ENCODE measurements at regions not wholly inside any gene's neighbourhood (a gene's known extent, or its start where the extent isn't known, plus 50 kb on each side); places are given as distances from the start of the nearest gene placed in this dataset.

- H3K9me3 Mint-ChIP-seq (ENCODE audit: insufficient read depth), result no peaks in the 10 kb centered on the region
- intact Hi-C loops (cut with micrococcal nuclease), result no loop called here
- TF ChIP-seq EZH2 (IDR thresholded peaks at IDR 0.05; ENCODE audit: borderline replicate concordance, insufficient read depth, low read depth, low read length, poor library complexity, severe bottlenecking) (no peak), CTCF (IDR thresholded peaks at IDR 0.05) (no peak)
- H3K4me2 ChIP-seq (replicated peaks; ENCODE audit: low read depth, low read length, poor library complexity, severe bottlenecking), result no peak overlapping the region
- H3K4me1 ChIP-seq (ENCODE audit: control insufficient read depth in 2 of 2, insufficient read depth in 2 of 2, low read length in 2 of 2), result no peaks in the 10 kb centered on the region
- POLR2A ChIA-PET, result no interaction called here
- H3K27ac ChIP-seq (ENCODE audit: low read length in 2 of 2), result no peak overlapping the region
- no peak overlapping the region for H3K4me3 ChIP-seq (ENCODE audit: control extremely low read depth in 1 of 5, extremely low read depth in 1 of 5, insufficient read depth in 1 of 5, low read depth in 2 of 5, low read length in 4 of 5)
- 87% methylated on average over 3 of the region's 4 CpGs for WGBS (ENCODE audit: insufficient coverage)
- H3K27me3 Mint-ChIP-seq, result no peaks in the 10 kb centered on the region
- H3K9me3 ChIP-seq (ENCODE audit: control extremely low read depth in 1 of 3, control insufficient read depth in 2 of 3, insufficient read depth in 1 of 3, low read length in 2 of 3), result no peaks in the 10 kb centered on the region
- no peak overlapping the region for H3K27ac Mint-ChIP-seq
- no peak overlapping the region for H3K4me3 Mint-ChIP-seq
- H3K79me2 ChIP-seq (ENCODE audit: control insufficient read depth, insufficient read depth, low read length), result no peaks in the 10 kb centered on the region
- no peaks in the 10 kb centered on the region for H4K20me1 ChIP-seq (ENCODE audit: control insufficient read depth, insufficient read depth, low read length, poor library complexity, severe bottlenecking)
- no peaks in the 10 kb centered on the region for H3K27me3 ChIP-seq (replicated peaks in 1 of 4; ENCODE audit: control extremely low read depth in 1 of 4, control insufficient read depth in 3 of 4, insufficient read depth in 4 of 4, low read length in 3 of 4)
- H2AFZ ChIP-seq (ENCODE audit: insufficient read depth, low read depth, low read length, poor library complexity, severe bottlenecking), result no peak overlapping the region
- no peak for DNase-seq
- ATAC-seq (ENCODE audit: low read depth), result no peak
- no peaks in the 10 kb centered on the region for H3K36me3 ChIP-seq (replicated peaks in 1 of 2; ENCODE audit: control extremely low read depth in 1 of 2, control insufficient read depth in 1 of 2, extremely low read depth in 1 of 2, insufficient read depth in 2 of 2, low read length in 1 of 2)
- CTCF ChIA-PET, result no interaction called here
- H3K4me1 Mint-ChIP-seq, result peaks cover 2% of the 10 kb centered on the region
- H3K9ac ChIP-seq (ENCODE audit: low read length), result no peak overlapping the region
Measured at GRCh38 chr9:4423207-4423610, 67.1 kb upstream of the SLC1A1 start.

GRCh38 chr9:4422495-4422894 is 67.8 kb upstream of the SLC1A1 start:
- no peaks in the 10 kb centered on the region for H3K9me3 Mint-ChIP-seq (ENCODE audit: insufficient read depth)
- no peaks in the 10 kb centered on the region for H3K27me3 ChIP-seq (replicated peaks in 1 of 4; ENCODE audit: control extremely low read depth in 1 of 4, control insufficient read depth in 3 of 4, insufficient read depth in 4 of 4, low read length in 3 of 4)
- H3K4me1 Mint-ChIP-seq, result peaks cover 2% of the 10 kb centered on the region
- 0% methylated on average over 1 of the region's 2 CpGs for WGBS (ENCODE audit: insufficient coverage)
- no peaks in the 10 kb centered on the region for H3K79me2 ChIP-seq (ENCODE audit: control insufficient read depth, insufficient read depth, low read length)
- no peak overlapping the region for H3K4me3 Mint-ChIP-seq
- no peaks in the 10 kb centered on the region for H3K36me3 ChIP-seq (replicated peaks in 1 of 2; ENCODE audit: control extremely low read depth in 1 of 2, control insufficient read depth in 1 of 2, extremely low read depth in 1 of 2, insufficient read depth in 2 of 2, low read length in 1 of 2)
- no peaks in the 10 kb centered on the region for H3K27me3 Mint-ChIP-seq
- intact Hi-C loops (cut with micrococcal nuclease), result no loop called here
- DNase-seq (no peak), ATAC-seq (ENCODE audit: low read depth) (no peak)
- ChIA-PET POLR2A (no interaction called here), CTCF (no interaction called here)
- H3K9me3 ChIP-seq (ENCODE audit: control extremely low read depth in 1 of 3, control insufficient read depth in 2 of 3, insufficient read depth in 1 of 3, low read length in 2 of 3), result no peaks in the 10 kb centered on the region
- H4K20me1 ChIP-seq (ENCODE audit: control insufficient read depth, insufficient read depth, low read length, poor library complexity, severe bottlenecking), result no peaks in the 10 kb centered on the region
- no peak overlapping the region for H3K27ac ChIP-seq (ENCODE audit: low read length in 2 of 2)
- no peaks in the 10 kb centered on the region for H3K4me1 ChIP-seq (ENCODE audit: control insufficient read depth in 2 of 2, insufficient read depth in 2 of 2, low read length in 2 of 2)
- H3K9ac ChIP-seq (ENCODE audit: low read length), result no peak overlapping the region
- H2AFZ ChIP-seq (ENCODE audit: insufficient read depth, low read depth, low read length, poor library complexity, severe bottlenecking), result no peak overlapping the region
- H3K27ac Mint-ChIP-seq, result no peak overlapping the region
- no peak overlapping the region for H3K4me2 ChIP-seq (replicated peaks; ENCODE audit: low read depth, low read length, poor library complexity, severe bottlenecking)
- TF ChIP-seq CTCF (IDR thresholded peaks at IDR 0.05) (no peak), EZH2 (IDR thresholded peaks at IDR 0.05; ENCODE audit: borderline replicate concordance, insufficient read depth, low read depth, low read length, poor library complexity, severe bottlenecking) (no peak)
- no peak overlapping the region for H3K4me3 ChIP-seq (ENCODE audit: control extremely low read depth in 1 of 5, extremely low read depth in 1 of 5, insufficient read depth in 1 of 5, low read depth in 2 of 5, low read length in 4 of 5)

Measured in B cell (primary cell).